ENCODE measurements at regions not wholly inside any gene's neighbourhood (a gene's known extent, or its start where the extent isn't known, plus 50 kb on each side); places are given as distances from the start of the nearest gene placed in this dataset.

DNA sequence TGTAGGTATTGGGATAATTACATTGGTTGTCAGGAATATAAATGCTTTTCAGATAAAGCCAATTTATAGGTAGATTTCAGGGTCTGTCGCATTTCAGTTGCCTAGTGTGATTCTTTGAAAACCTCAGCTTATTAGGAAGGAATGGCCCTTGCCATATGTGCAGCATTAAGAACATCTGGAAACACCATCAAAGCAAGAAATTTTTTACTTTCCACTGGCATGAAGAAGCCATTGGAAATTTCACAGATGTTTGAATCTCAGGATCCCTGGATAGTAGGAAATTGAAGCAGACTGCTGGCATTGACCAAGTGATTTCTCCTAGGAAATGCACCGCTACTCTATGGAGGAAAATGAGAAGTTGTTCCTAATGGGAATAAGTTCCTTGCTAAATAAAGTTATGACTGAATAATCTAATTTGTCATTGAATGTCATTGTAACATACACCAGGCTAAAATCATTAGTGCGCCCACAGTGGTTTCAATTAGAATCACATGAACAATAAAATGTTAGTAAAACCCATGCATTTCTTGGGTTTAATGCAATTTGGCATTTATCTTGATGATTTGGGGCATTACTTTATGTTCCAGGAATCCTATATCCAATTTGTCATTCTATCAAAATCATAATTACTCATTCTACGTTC lies 950.1 kb downstream of the EPHA7 start:
- TF ChIP-seq, protein P1, sequence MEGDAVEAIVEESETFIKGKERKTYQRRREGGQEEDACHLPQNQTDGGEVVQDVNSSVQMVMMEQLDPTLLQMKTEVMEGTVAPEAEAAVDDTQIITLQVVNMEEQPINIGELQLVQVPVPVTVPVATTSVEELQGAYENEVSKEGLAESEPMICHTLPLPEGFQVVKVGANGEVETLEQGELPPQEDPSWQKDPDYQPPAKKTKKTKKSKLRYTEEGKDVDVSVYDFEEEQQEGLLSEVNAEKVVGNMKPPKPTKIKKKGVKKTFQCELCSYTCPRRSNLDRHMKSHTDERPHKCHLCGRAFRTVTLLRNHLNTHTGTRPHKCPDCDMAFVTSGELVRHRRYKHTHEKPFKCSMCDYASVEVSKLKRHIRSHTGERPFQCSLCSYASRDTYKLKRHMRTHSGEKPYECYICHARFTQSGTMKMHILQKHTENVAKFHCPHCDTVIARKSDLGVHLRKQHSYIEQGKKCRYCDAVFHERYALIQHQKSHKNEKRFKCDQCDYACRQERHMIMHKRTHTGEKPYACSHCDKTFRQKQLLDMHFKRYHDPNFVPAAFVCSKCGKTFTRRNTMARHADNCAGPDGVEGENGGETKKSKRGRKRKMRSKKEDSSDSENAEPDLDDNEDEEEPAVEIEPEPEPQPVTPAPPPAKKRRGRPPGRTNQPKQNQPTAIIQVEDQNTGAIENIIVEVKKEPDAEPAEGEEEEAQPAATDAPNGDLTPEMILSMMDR (IDR thresholded peaks at IDR 0.05; ENCODE audit: borderline replicate concordance, insufficient read depth, low read depth, low read length), result no peak
- no peak overlapping the region for H3K4me3 ChIP-seq (ENCODE audit: low read depth, low read length)

DNA sequence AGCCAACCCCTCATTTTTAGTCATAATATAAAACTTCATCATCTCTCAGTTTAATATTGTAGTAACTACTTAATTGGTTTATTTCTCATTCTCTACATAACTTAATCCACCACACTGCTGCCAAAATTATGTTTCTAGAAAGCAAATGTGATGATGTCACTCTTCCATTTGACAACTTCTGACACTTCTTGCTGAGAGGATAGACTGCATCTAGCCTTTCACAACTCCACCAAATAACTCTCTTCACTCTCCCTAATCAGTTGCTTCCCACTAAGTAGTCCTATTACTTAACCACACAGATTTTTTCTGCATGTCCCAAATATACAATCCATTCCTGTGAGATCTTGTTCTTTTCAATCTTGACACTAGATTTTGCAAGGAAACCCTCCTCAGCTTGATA lies 951.3 kb downstream of the EPHA7 start:
- no peak overlapping the region for H3K4me3 ChIP-seq (ENCODE audit: low read depth, low read length)
- TF ChIP-seq, protein P1 (IDR thresholded peaks at IDR 0.05; ENCODE audit: borderline replicate concordance, insufficient read depth, low read depth, low read length), result no peak

GRCh38 chr6:92460133-92460532 lies 959.2 kb downstream of the EPHA7 start:
- TF ChIP-seq, protein P1 (IDR thresholded peaks at IDR 0.05; ENCODE audit: borderline replicate concordance, insufficient read depth, low read depth, low read length), result no peak
- no peak overlapping the region for H3K4me3 ChIP-seq (ENCODE audit: low read depth, low read length)

DNA sequence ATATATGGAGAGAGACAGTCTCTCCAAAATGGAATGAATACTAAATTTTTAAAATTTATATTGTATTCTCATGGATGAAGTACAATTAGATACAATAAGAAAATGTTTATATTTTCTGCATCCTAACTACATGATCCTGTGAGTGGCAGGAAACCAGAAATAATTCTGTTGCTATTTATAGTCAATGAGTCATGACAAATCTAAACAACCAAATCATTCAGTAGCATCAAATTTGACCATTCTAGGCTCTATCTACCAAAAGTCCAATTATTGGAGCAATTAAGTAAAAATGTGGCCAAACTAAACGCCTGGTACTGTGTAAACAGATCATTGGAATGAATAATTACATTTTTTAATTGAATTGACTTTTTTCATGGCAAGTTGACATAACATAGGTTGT lies 959.8 kb downstream of the EPHA7 start:
- TF ChIP-seq, protein P1 (IDR thresholded peaks at IDR 0.05; ENCODE audit: borderline replicate concordance, insufficient read depth, low read depth, low read length), result no peak
- H3K4me3 ChIP-seq (ENCODE audit: low read depth, low read length), result no peak overlapping the region

DNA sequence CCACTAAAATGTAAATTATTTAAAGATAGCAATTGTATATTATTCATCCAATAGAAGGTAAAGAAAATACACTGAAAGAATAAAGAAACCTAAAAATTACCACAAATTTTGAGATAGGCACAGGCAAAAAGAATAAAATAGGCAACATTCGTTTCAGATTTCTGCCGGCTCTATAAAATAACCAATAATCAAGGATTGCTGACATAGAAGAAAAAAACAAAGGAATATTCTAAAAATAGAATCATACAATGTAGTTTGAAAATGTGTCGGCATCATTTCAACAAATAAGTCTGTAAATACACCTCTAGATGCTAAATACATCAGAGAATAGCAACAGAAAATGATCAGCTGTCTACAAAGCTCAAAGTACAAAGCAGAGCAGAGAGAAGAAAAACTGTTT lies 973.3 kb downstream of the EPHA7 start:
- TF ChIP-seq, protein P1 (IDR thresholded peaks at IDR 0.05; ENCODE audit: borderline replicate concordance, insufficient read depth, low read depth, low read length), result no peak
- no peak overlapping the region for H3K4me3 ChIP-seq (ENCODE audit: low read depth, low read length)

GRCh38 chr6:92433911-92434310 lies 985.4 kb downstream of the EPHA7 start:
- TF ChIP-seq, protein P1 (IDR thresholded peaks at IDR 0.05; ENCODE audit: borderline replicate concordance, insufficient read depth, low read depth, low read length), result no peak
- no peak overlapping the region for H3K4me3 ChIP-seq (ENCODE audit: low read depth, low read length)

GRCh38 chr6:92431502-92431901 lies 987.9 kb downstream of the EPHA7 start:
- H3K4me3 ChIP-seq (ENCODE audit: low read depth, low read length), result no peak overlapping the region
- TF ChIP-seq, protein P1 (IDR thresholded peaks at IDR 0.05; ENCODE audit: borderline replicate concordance, insufficient read depth, low read depth, low read length), result no peak

Measured in GM12875 (cell line).